A673 (cell line): ENCODE measurements at regions not wholly inside any gene's neighbourhood (a gene's known extent, or its start where the extent isn't known, plus 50 kb on each side); places are given as distances from the start of the nearest gene placed in this dataset.

Experiments used
- BruUV-seq: library from RNA; stranded (reverse); fragments of 400-500 nt; replicated peaks from 2 replicates; lab custom pipeline; 2021; lab: Mats Ljungman, UMichigan
- CTCF ChIA-PET: fragments of 300-600 bp; sonication (Branson Sonifier 250); formaldehyde crosslinking; loops from one replicate; lab custom pipeline; 2022; ENCODE audit warnings: antibody characterized with exemption; lab: Charles Lee
- POLR2A ChIA-PET: fragments of 300-600 bp; sonication (Branson Sonifier 250); formaldehyde crosslinking; loops from one replicate; lab custom pipeline; 2022; ENCODE audit warnings: antibody characterized with exemption; ENCODE audit not compliant: low non-redundant PET; lab: Charles Lee
- DNase-seq: peaks from one replicate; pipeline ENCODE4 v3.0.0-alpha.2; 2015; ENCODE audit warnings: low spot score
- H3K27ac ChIP-seq: fragments of 200-600 bp; sonication (generic); 2 replicates; pipeline ENCODE4 v1.5.1; 2016; ENCODE audit warnings: mixed run types, low read depth, mild to moderate bottlenecking, mixed read lengths, antibody characterized with exemption, low read length; ENCODE audit not compliant: poor library complexity, severe bottlenecking
- H3K27me3 ChIP-seq: fragments of 200-600 bp; sonication (generic); replicated peaks from 2 replicates; pipeline ENCODE4 v1.6.1; 2017; ENCODE audit warnings: mixed run types, low read depth, mild to moderate bottlenecking, mixed read lengths, antibody characterized with exemption, low read length; ENCODE audit not compliant: insufficient read depth, poor library complexity
- H3K36me3 ChIP-seq: fragments of 200-600 bp; sonication (generic); 2 replicates; pipeline ENCODE4 v1.6.1; 2016; ENCODE audit warnings: mixed run types, mild to moderate bottlenecking, mixed read lengths, antibody characterized with exemption, low read length; ENCODE audit not compliant: insufficient read depth, poor library complexity, severe bottlenecking
- H3K4me1 ChIP-seq: fragments of 200-600 bp; sonication (generic); 2 replicates; pipeline ENCODE4 v1.6.1; 2017; ENCODE audit warnings: mixed run types, mild to moderate bottlenecking, mixed read lengths, antibody characterized with exemption, low read length; ENCODE audit not compliant: insufficient read depth, poor library complexity, severe bottlenecking
- H3K4me3 ChIP-seq: fragments of 200-600 bp; sonication (generic); 2 replicates; pipeline ENCODE4 v1.5.1; 2016; ENCODE audit warnings: low read depth, mixed run types, mild to moderate bottlenecking, mixed read lengths, low read length; ENCODE audit not compliant: poor library complexity, severe bottlenecking
- H3K9me3 ChIP-seq: fragments of 200-600 bp; sonication (generic); 2 replicates; pipeline ENCODE4 v1.6.1; 2016; ENCODE audit warnings: mixed run types, low read depth, mild to moderate bottlenecking, mixed read lengths, antibody characterized with exemption, low read length; ENCODE audit not compliant: poor library complexity, severe bottlenecking
- CTCF ChIP-seq: fragments of 300-800, 200-600 bp; sonication (generic); conservative IDR thresholded peaks from 2 replicates; pipeline ENCODE4 v1.5.1; 2017; ENCODE audit warnings: low read depth, mild to moderate bottlenecking, antibody characterized with exemption, low read length, moderate library complexity, mixed read lengths
- EZH2 ChIP-seq: fragments of 200-600 bp; sonication (generic); IDR thresholded peaks from 2 replicates; pipeline ENCODE4 v1.6.1; 2017; ENCODE audit warnings: borderline replicate concordance, low read depth, mild to moderate bottlenecking, mixed read lengths, antibody characterized with exemption, low read length; ENCODE audit not compliant: poor library complexity, severe bottlenecking
- intact Hi-C: fragments of 100-400 bp; cut with micrococcal nuclease; formaldehyde crosslinking; loops from one replicate; pipeline ENCODE4 v1.10.0; 2022; ENCODE audit not compliant: unreplicated experiment

DNA sequence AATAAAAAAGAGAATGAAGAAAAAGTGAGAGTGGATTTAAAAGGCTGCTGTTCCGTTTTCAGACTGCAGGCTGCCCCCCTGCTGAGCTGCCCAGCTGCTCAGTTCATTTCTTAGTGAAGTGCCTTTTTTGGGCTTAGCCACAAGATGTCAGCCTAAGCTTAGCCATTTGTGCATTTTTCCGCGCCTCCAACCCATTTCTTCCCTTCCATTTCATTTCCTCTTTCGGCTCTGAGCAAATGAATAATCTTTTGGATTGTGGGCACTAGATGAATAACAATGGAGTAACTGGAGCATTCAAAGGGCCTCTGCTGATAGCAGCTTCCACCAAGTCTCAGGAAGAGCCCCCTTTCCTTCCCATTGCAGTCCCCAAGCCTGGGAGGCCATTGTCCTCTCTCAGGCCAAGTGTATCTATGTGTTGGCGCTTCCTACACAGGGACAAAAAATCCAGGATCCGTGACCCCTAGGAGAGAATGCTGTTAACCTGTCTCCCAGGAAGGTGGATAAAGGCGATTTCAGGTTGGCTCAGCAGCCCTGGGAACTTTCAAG lies 83.5 kb upstream of the SPTLC3 start:
- peak; percentile 88 for DNase-seq
- POLR2A ChIA-PET, result no interaction called here
- H3K36me3 ChIP-seq, result no peaks in the 10 kb centered on the region
- no TSS peak for BruUV-seq
- no peak overlapping the region for H3K4me3 ChIP-seq
- no peaks in the 10 kb centered on the region for H3K27me3 ChIP-seq
- intact Hi-C loops, result loop anchor here (1.0 to 10.0 kb wide), 5 partner anchors 42 to 1130 kb away; no protein-coding TSS in a partner anchor
- H3K9me3 ChIP-seq, result no peaks in the 10 kb centered on the region
- TF ChIP-seq CTCF (peak; percentile 87), EZH2 (no peak)
- CTCF ChIA-PET, result interaction anchor here (0.6 to 1.5 kb wide), 4 partner anchors 41 to 863 kb away, joined by 3 to 4 read pairs (median 3); no protein-coding TSS in a partner anchor
- H3K27ac ChIP-seq, result no peak overlapping the region
- H3K4me1 ChIP-seq, result peaks cover 4% of the 10 kb centered on the region

DNA sequence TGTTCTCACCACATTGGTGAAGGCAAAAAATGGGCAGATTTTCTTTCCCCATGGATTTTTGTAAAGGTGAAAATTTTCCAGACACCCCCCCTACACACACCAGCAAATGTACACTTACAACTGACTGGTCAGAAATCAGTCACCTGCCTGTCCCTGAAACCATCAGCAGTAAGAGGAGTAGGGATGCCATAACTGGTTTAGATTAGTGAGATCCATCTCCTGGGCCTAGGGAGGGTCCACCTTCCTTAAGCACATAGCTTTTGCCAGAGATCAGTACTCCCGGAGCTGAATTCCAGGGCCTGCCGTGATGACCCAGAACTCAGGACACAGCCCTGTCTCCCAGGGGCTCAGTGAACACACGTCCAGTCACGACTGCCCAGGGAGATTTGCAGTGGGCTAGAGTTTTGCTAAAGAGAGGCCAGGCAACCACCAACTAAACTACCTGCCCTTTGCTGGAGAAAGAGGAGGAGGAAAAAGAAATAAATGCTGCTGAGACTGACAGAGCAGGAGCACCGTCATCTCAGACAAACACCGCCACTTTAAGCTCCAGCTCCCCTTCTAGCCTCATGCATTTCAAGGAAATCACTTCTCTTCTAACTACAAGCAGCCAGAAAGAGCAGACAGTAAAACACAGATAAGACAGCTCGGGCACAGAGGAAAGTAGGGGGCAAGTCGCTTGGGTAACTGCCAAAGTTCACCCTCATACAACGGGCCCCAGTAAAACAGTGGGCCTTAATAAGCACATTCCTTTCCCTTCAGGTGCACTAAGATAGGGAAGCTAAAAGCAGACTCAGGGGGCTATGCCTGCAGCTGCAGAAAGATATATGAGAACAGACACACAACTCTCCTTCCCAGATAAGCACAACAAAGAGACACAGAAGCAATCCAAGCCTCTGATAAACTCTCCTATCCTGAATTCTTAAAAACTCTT lies 82.6 kb upstream of the SPTLC3 start:
- peaks cover 4% of the 10 kb centered on the region for H3K4me1 ChIP-seq
- intact Hi-C loops, result loop anchor here (1.0 to 10.0 kb wide), 5 partner anchors 41 to 1129 kb away; no protein-coding TSS in a partner anchor
- no peak overlapping the region for H3K27ac ChIP-seq
- ChIA-PET CTCF (interaction anchor here (1.5 kb wide), 1 partner anchor 40 kb away, joined by 3 read pairs; no protein-coding TSS in a partner anchor), POLR2A (no interaction called here)
- no peaks in the 10 kb centered on the region for H3K27me3 ChIP-seq
- H3K36me3 ChIP-seq, result no peaks in the 10 kb centered on the region
- no peak for TF ChIP-seq CTCF
- no peak for TF ChIP-seq EZH2
- H3K9me3 ChIP-seq, result no peaks in the 10 kb centered on the region
- BruUV-seq, result no TSS peak
- H3K4me3 ChIP-seq, result no peak overlapping the region
- no peak for DNase-seq

DNA sequence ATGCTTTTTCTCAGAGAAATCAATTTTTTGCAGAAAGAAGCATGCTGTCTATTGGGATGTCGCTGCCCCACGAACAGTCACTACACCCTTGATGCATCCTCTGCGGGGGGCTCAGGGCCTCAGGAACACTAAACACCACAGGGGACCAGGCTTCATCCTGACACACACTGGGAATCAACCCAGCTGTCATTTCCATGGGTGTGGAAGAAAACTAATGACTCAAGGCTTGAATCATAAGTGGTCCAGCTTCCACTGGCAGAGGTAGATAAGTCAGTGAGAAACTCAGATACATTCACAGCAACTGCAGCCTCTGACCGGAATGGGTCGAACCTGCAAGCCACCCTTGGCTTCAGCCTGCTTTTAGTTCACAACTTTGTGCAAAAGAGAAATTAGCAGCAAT lies 81.3 kb upstream of the SPTLC3 start:
- intact Hi-C loops, result loop anchor here (5.0 to 10.0 kb wide), 2 partner anchors 620 to 1127 kb away; no protein-coding TSS in a partner anchor
- BruUV-seq, result no TSS peak
- POLR2A ChIA-PET, result no interaction called here

More for the DNA sequence above, 81.3 kb upstream of the SPTLC3 start:
- no peak overlapping the region for H3K27ac ChIP-seq
- TF ChIP-seq EZH2 (no peak), CTCF (no peak)
- H3K9me3 ChIP-seq, result no peaks in the 10 kb centered on the region
- DNase-seq, result peak; percentile 33
- H3K4me3 ChIP-seq, result no peak overlapping the region
- H3K4me1 ChIP-seq, result peaks cover 4% of the 10 kb centered on the region
- CTCF ChIA-PET, result no interaction called here
- H3K27me3 ChIP-seq, result no peaks in the 10 kb centered on the region
- no peaks in the 10 kb centered on the region for H3K36me3 ChIP-seq
